ENCODE measurements at regions not wholly inside any gene's neighbourhood (a gene's known extent, or its start where the extent isn't known, plus 50 kb on each side); places are given as distances from the start of the nearest gene placed in this dataset.

- Histone ChIP-seq H3K4me1 (ENCODE audit: control insufficient read depth, insufficient read depth, low read length) (no peaks in the 10 kb centered on the region), H3K9me3 (ENCODE audit: control insufficient read depth, insufficient read depth, low read depth, low read length) (no peaks in the 10 kb centered on the region), H3K36me3 (ENCODE audit: control insufficient read depth, insufficient read depth, low read length) (no peaks in the 10 kb centered on the region), H3K27ac (ENCODE audit: low read length) (no peak overlapping the region), H3K4me3 (ENCODE audit: low read depth in 2 of 2, low read length in 2 of 2) (no peak overlapping the region), H3K27me3 (ENCODE audit: control insufficient read depth, insufficient read depth, low read length) (no peaks in the 10 kb centered on the region)
- ATAC-seq (no peak), DNase-seq (ENCODE audit: low read depth, low spot score) (no peak)
- TF ChIP-seq REST (IDR thresholded peaks at IDR 0.05; ENCODE audit: insufficient read depth in 1 of 2, low read depth in 2 of 2, low read length in 1 of 2) (no peak), POLR2AphosphoS5 (IDR thresholded peaks at IDR 0.05; ENCODE audit: low read depth, low read length) (no peak), SIN3A (IDR thresholded peaks at IDR 0.05; ENCODE audit: borderline replicate concordance, insufficient read depth, low read depth, low read length) (no peak), CTCF (IDR thresholded peaks at IDR 0.05) (no peak), TCF7L2 (IDR thresholded peaks at IDR 0.05; ENCODE audit: low read depth, low read length) (no peak)
- ChIA-PET CTCF (no interaction called here), POLR2A (no interaction called here)
- in situ Hi-C loops (cut with HindIII; ENCODE audit: low pct_unique_long_range_greater_than_20kb, low sequenced_read_pairs) (no loop called here), intact Hi-C loops (cut with micrococcal nuclease; ENCODE audit: unreplicated experiment) (no loop called here)
- BruUV-seq (replicated peaks): no TSS peak
Observed at GRCh38 chr1:232457595-232457994, 172.3 kb downstream of the SIPA1L2 start.

GRCh38 chr1:232456714-232457113 is 173.2 kb downstream of the SIPA1L2 start:
- ChIA-PET CTCF (no interaction called here), POLR2A (no interaction called here)
- Histone ChIP-seq H3K9me3 (ENCODE audit: control insufficient read depth, insufficient read depth, low read depth, low read length) (no peaks in the 10 kb centered on the region), H3K27ac (ENCODE audit: low read length) (no peak overlapping the region), H3K4me3 (ENCODE audit: low read depth in 2 of 2, low read length in 2 of 2) (no peak overlapping the region), H3K4me1 (ENCODE audit: control insufficient read depth, insufficient read depth, low read length) (no peaks in the 10 kb centered on the region), H3K27me3 (ENCODE audit: control insufficient read depth, insufficient read depth, low read length) (no peaks in the 10 kb centered on the region), H3K36me3 (ENCODE audit: control insufficient read depth, insufficient read depth, low read length) (no peaks in the 10 kb centered on the region)
- ATAC-seq (no peak), DNase-seq (ENCODE audit: low read depth, low spot score) (no peak)
- in situ Hi-C loops (cut with HindIII; ENCODE audit: low pct_unique_long_range_greater_than_20kb, low sequenced_read_pairs) (no loop called here), intact Hi-C loops (cut with micrococcal nuclease; ENCODE audit: unreplicated experiment) (no loop called here)
- no peak for TF ChIP-seq POLR2AphosphoS5 (IDR thresholded peaks at IDR 0.05; ENCODE audit: low read depth, low read length)
- TF ChIP-seq TCF7L2 (IDR thresholded peaks at IDR 0.05; ENCODE audit: low read depth, low read length): no peak
- TF ChIP-seq REST (IDR thresholded peaks at IDR 0.05; ENCODE audit: insufficient read depth in 1 of 2, low read depth in 2 of 2, low read length in 1 of 2): no peak
- no peak for TF ChIP-seq CTCF (IDR thresholded peaks at IDR 0.05)
- TF ChIP-seq SIN3A (IDR thresholded peaks at IDR 0.05; ENCODE audit: borderline replicate concordance, insufficient read depth, low read depth, low read length): no peak
- BruUV-seq (replicated peaks): no TSS peak
